GM12891 (cell line): ENCODE measurements at regions not wholly inside any gene's neighbourhood (a gene's known extent, or its start where the extent isn't known, plus 50 kb on each side); places are given as distances from the start of the nearest gene placed in this dataset.
"Not testable (repeated sequence)": the region's sequence is repeated elsewhere in the genome, so short reads cannot be mapped to it uniquely, and the experiment has no call there.

ENCODE experiments used
- POLR2A ChIP-seq: IDR thresholded peaks from 2 replicates; pipeline ENCODE4 v1.6.1; 2011; ENCODE audit warnings: low read depth, low read length, control low read depth
- SPI1 ChIP-seq: IDR thresholded peaks from 2 replicates; pipeline ENCODE4 v1.6.1; 2011; ENCODE audit warnings: low read depth, low read length, control low read depth

DNA sequence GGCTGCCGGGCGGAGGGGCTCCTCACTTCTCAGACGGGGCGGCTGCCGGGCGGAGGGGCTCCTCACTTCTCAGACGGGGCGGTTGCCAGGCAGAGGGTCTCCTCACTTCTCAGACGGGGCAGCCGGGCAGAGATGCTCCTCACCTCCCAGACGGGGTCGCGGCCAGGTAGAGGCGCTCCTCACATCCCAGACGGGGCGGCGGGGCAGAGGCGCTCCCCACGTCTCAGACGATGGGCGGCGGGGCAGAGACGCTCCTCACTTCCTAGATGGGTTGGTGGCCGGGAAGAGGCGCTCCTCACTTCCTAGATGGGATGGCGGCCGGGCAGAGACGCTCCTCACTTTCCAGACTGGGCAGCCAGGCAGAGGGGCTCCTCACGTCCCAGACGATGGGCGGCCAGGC is 91.7 kb upstream of the ANK2 start:
- not testable (repeated sequence) for TF ChIP-seq POLR2A, SPI1
